B cell (primary cell): ENCODE measurements at regions not wholly inside any gene's neighbourhood (a gene's known extent, or its start where the extent isn't known, plus 50 kb on each side); places are given as distances from the start of the nearest gene placed in this dataset.

Source experiments
- ATAC-seq: fragments of 200-7000 bp; cut with Tn5 transposase; one replicate; pipeline ENCODE4 v1.10.0; 2021; ENCODE audit warnings: low read depth, mild to moderate bottlenecking, moderate number of reproducible peaks, moderate library complexity
- CTCF ChIA-PET: fragments of 350-600 bp; sonication (Branson Sonifier 250); formaldehyde crosslinking; loops from one replicate; lab custom pipeline; 2021; ENCODE audit warnings: antibody characterized with exemption, inconsistent platforms; lab: Charles Lee
- POLR2A ChIA-PET: fragments of 350-600 bp; sonication (Branson Sonifier 250); formaldehyde crosslinking; loops from one replicate; lab custom pipeline; 2021; ENCODE audit warnings: antibody characterized with exemption; lab: Charles Lee
- DNase-seq: peaks from one replicate; pipeline ENCODE4 v3.0.0; 2013
- H2AFZ ChIP-seq: 2 replicates; pipeline ENCODE4 v1.6.1; 2012; ENCODE audit warnings: mild to moderate bottlenecking, low read depth, low read length; ENCODE audit not compliant: insufficient read depth, poor library complexity, severe bottlenecking
- H3K27ac ChIP-seq, 2 donors: 1 replicate in 1 of 2; 2 replicates in 1 of 2; pipeline ENCODE4 v1.5.1; 2012 to 2013; ENCODE audit warnings: low read length in 2 of 2, mild to moderate bottlenecking in 2 of 2, moderate library complexity in 1 of 2
- H3K27me3 ChIP-seq, 4 experiments: fragments of 200-600 bp in 1 of 4; sonication (generic) in 1 of 4; replicated peaks in 1 of 4; 1 replicate in 2 of 4; 2 replicates in 2 of 4; pipeline versions ENCODE4 v1.6.1 to v1.7.0; 2013 to 2016; ENCODE audit warnings: low read length in 3 of 4, mild to moderate bottlenecking in 2 of 4, mixed read lengths in 1 of 4, moderate library complexity in 1 of 4; ENCODE audit not compliant: insufficient read depth in 4 of 4, control insufficient read depth in 3 of 4; ENCODE audit errors: control extremely low read depth in 1 of 4
- H3K36me3 ChIP-seq, 2 experiments: replicated peaks in 1 of 2; 1 replicate in 1 of 2; 2 replicates in 1 of 2; pipeline versions ENCODE4 v1.6.1 to v1.7.1; 2013; ENCODE audit warnings: low read length in 1 of 2; ENCODE audit not compliant: insufficient read depth in 2 of 2, control insufficient read depth in 1 of 2; ENCODE audit errors: control extremely low read depth in 1 of 2, extremely low read depth in 1 of 2
- H3K4me1 ChIP-seq, 2 donors: fragments of 200-600 bp in 1 of 2; sonication (generic) in 1 of 2; 1 replicate in 1 of 2; 2 replicates in 1 of 2; pipeline versions ENCODE4 v1.5.1 to v1.6.1; 2013 to 2017; ENCODE audit warnings: low read length in 2 of 2; ENCODE audit not compliant: control insufficient read depth in 2 of 2, insufficient read depth in 2 of 2
- H3K4me2 ChIP-seq: replicated peaks from 2 replicates; pipeline ENCODE3; 2012; ENCODE audit warnings: mild to moderate bottlenecking, low read depth, low read length; ENCODE audit not compliant: poor library complexity, severe bottlenecking
- H3K4me3 ChIP-seq, 5 experiments: fragments of 200-600 bp in 1 of 5; sonication (generic) in 1 of 5; 1 replicate in 3 of 5; 2 replicates in 2 of 5; pipeline versions ENCODE4 v1.5.1 to v1.7.0; 2011 to 2016; ENCODE audit warnings: low read length in 4 of 5, mild to moderate bottlenecking in 4 of 5, low read depth in 2 of 5, control low read depth in 1 of 5, moderate library complexity in 1 of 5; ENCODE audit not compliant: insufficient read depth in 1 of 5; ENCODE audit errors: control extremely low read depth in 1 of 5, extremely low read depth in 1 of 5
- H3K79me2 ChIP-seq: fragments of 200-600 bp; sonication (generic); one replicate; pipeline ENCODE4 v1.6.0; 2016; ENCODE audit warnings: low read length; ENCODE audit not compliant: control insufficient read depth, insufficient read depth
- H3K9ac ChIP-seq: fragments of 200-600 bp; sonication (generic); 2 replicates; pipeline ENCODE4 v1.6.1; 2017; ENCODE audit warnings: mild to moderate bottlenecking, low read length, moderate library complexity
- H3K9me3 ChIP-seq, 3 donors: one replicate each; pipeline versions ENCODE4 v1.6.1 to v1.7.1; 2013; ENCODE audit warnings: low read length in 2 of 3; ENCODE audit not compliant: control insufficient read depth in 2 of 3, insufficient read depth in 1 of 3; ENCODE audit errors: control extremely low read depth in 1 of 3
- H4K20me1 ChIP-seq: 2 replicates; pipeline ENCODE4 v1.6.0; 2012; ENCODE audit warnings: mild to moderate bottlenecking, low read length; ENCODE audit not compliant: insufficient read depth, control insufficient read depth, poor library complexity, severe bottlenecking
- H3K27ac Mint-ChIP-seq: one replicate; pipeline ENCODE4 v1.8.0; 2021; ENCODE audit warnings: mixed read lengths
- H3K27me3 Mint-ChIP-seq: one replicate; pipeline ENCODE4 v1.8.0; 2021; ENCODE audit warnings: mixed read lengths
- H3K4me1 Mint-ChIP-seq: one replicate; pipeline ENCODE4 v1.8.0; 2021; ENCODE audit warnings: mixed read lengths
- H3K4me3 Mint-ChIP-seq: one replicate; pipeline ENCODE4 v1.8.0; 2021; ENCODE audit warnings: mixed read lengths
- H3K9me3 Mint-ChIP-seq: one replicate; pipeline ENCODE4 v1.8.0; 2022; ENCODE audit warnings: mixed read lengths; ENCODE audit not compliant: insufficient read depth
- CTCF ChIP-seq: fragments of 200-600 bp; IDR thresholded peaks from one replicate; pipeline ENCODE4 v1.8.0; 2022; ENCODE audit warnings: antibody characterized with exemption, mild to moderate bottlenecking
- EZH2 ChIP-seq: IDR thresholded peaks from 2 replicates; pipeline ENCODE4 v1.6.1; 2012; ENCODE audit warnings: borderline replicate concordance, low read depth, mild to moderate bottlenecking, moderate library complexity, low read length; ENCODE audit not compliant: insufficient read depth, poor library complexity, severe bottlenecking
- WGBS: methylation state at CpG from one replicate; pipeline ENCODE4 v1.1.5; 2013; ENCODE audit warnings: missing lambda C conversion rate; ENCODE audit not compliant: insufficient coverage; 5-methylcytosine and 5-hydroxymethylcytosine counted together
- intact Hi-C: fragments of 100-400 bp; cut with micrococcal nuclease; formaldehyde crosslinking; loops from one replicate; pipeline ENCODE4 v1.10.0; 2022

DNA sequence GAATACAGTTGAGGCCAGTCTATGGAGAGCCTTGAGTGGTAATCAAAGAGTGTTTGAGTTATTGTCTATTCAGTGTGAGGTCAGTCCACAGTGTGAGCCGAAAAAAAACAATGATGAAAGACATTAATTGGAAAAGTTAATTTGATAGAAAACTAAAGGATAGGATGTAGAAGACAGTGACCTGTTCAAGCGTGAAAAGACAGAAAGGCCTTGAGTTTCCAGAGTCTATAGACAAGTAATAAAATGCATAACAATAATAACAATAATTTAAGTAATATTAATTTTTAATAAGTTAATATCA lies 90.4 kb downstream of the SLC30A10 start:
- WGBS, result no CpG with 5 or more reads among the region's 2 CpGs
- Histone ChIP-seq H3K27me3 (peaks cover 0 to 6% (median 1%) of the 10 kb centered on the region in 4 experiments), H3K9me3 (no peaks in the 10 kb centered on the region), H4K20me1 (no peaks in the 10 kb centered on the region), H3K9ac (no peak overlapping the region), H3K36me3 (no peaks in the 10 kb centered on the region), H2AFZ (no peak overlapping the region), H3K4me1 (no peaks in the 10 kb centered on the region), H3K27ac (no peak overlapping the region), H3K79me2 (no peaks in the 10 kb centered on the region), H3K4me3 (no peak overlapping the region), H3K4me2 (no peak overlapping the region)
- Mint-ChIP-seq H3K9me3 (no peaks in the 10 kb centered on the region), H3K27ac (no peak overlapping the region), H3K27me3 (peaks cover 25% of the 10 kb centered on the region), H3K4me3 (no peak overlapping the region), H3K4me1 (no peaks in the 10 kb centered on the region)
- intact Hi-C loops, result no loop called here
- DNase-seq (no peak), ATAC-seq (no peak)
- TF ChIP-seq EZH2, result no peak
- TF ChIP-seq CTCF, result peak; percentile 12
- POLR2A ChIA-PET, result no interaction called here
- CTCF ChIA-PET, result no interaction called here

DNA sequence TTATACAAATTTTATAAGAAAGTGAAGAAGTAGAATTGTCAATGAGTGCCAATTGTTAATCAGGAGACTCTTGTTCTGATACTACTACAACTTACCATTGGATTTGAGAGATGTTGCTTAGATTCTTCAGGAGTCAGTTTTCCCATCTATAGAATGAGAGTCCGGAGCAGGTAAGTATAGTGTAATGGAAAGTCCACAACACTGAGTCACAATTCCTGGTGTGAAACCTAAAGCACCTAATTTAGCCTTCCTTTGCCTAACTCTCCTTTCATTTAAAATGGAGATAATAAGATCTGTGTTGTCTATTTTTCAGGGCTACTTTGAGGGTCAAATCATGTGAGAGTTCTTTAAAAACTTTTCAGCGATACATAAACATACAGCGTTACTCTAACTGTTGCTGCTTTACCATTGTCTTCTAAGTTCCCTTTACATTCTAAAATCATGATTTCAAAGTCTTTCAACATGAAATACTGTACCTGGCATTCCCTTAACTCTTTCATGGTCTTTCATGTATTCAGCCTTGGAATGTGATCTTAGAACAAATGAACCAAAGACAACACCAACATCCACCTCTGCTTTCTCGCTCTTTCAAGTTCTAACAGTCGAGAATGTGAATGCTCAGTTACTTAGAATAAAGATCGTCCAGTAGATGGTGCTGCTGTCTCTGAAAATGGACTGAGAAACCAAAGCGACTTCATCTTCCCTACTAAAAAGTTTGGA lies 90.9 kb downstream of the SLC30A10 start:
- Mint-ChIP-seq H3K27me3 (peaks cover 28% of the 10 kb centered on the region), H3K27ac (no peak overlapping the region), H3K4me1 (no peaks in the 10 kb centered on the region), H3K9me3 (no peaks in the 10 kb centered on the region), H3K4me3 (no peak overlapping the region)
- peaks cover 0 to 6% (median 1%) of the 10 kb centered on the region in 4 experiments for H3K27me3 ChIP-seq
- H3K9ac ChIP-seq, result no peak overlapping the region
- peak; percentile 39 for TF ChIP-seq CTCF
- no peak for TF ChIP-seq EZH2
- H3K4me3 ChIP-seq, result no peak overlapping the region
- no peak overlapping the region for H2AFZ ChIP-seq
- H3K79me2 ChIP-seq, result no peaks in the 10 kb centered on the region
- CTCF ChIA-PET, result no interaction called here
- 56% methylated on average over 5 of the region's 7 CpGs for WGBS
- intact Hi-C loops, result no loop called here
- no peaks in the 10 kb centered on the region for H3K36me3 ChIP-seq
- POLR2A ChIA-PET, result no interaction called here
- ATAC-seq (no peak), DNase-seq (peak; percentile 6)
- H3K9me3 ChIP-seq, result peaks cover 0 to 2% (median 0%) of the 10 kb centered on the region in 3 donors
- H4K20me1 ChIP-seq, result no peaks in the 10 kb centered on the region
- no peaks in the 10 kb centered on the region for H3K4me1 ChIP-seq
- H3K27ac ChIP-seq, result no peak overlapping the region
- no peak overlapping the region for H3K4me2 ChIP-seq
